Upper lobe of left lung (tissue), 6 donors: ENCODE measurements at regions not wholly inside any gene's neighbourhood (a gene's known extent, or its start where the extent isn't known, plus 50 kb on each side); places are given as distances from the start of the nearest gene placed in this dataset.

Experiments
- ATAC-seq, 2 donors: fragments of 200-7000 bp; cut with Tn5 transposase; one replicate each; pipeline ENCODE4 v1.9.1; 2022; ENCODE audit warnings: mild to moderate bottlenecking in 2 of 2, moderate library complexity in 2 of 2; ENCODE audit not compliant: low FRiP score in 2 of 2
- DNase-seq, 2 donors: peaks; one replicate each; pipeline ENCODE4 v3.0.0-alpha.2; 2019 to 2020
- H3K27ac ChIP-seq, 4 donors: fragments of 200-600 bp; sonication (generic); one replicate each; pipeline ENCODE4 v1.5.1; 2016 to 2019
- H3K27me3 ChIP-seq, 4 donors: fragments of 200-600 bp; sonication (generic); one replicate each; pipeline ENCODE4 v1.5.1; 2017 to 2019
- H3K36me3 ChIP-seq, 4 donors: fragments of 200-600 bp; sonication (generic); one replicate each; pipeline ENCODE4 v1.5.1; 2016 to 2019
- H3K4me1 ChIP-seq, 4 donors: fragments of 200-600 bp; sonication (generic); one replicate each; pipeline ENCODE4 v1.5.1; 2018 to 2019
- H3K4me3 ChIP-seq, 4 donors: fragments of 200-600 bp; sonication (generic); one replicate each; pipeline ENCODE4 v1.5.1; 2017 to 2019; ENCODE audit warnings: mild to moderate bottlenecking in 2 of 4, moderate library complexity in 1 of 4
- H3K9me3 ChIP-seq, 4 donors: fragments of 200-600 bp; sonication (generic); one replicate each; pipeline ENCODE4 v1.5.1; 2018 to 2019
- CTCF ChIP-seq, 6 experiments: fragments of 450-650 bp in 4 of 6; fragments of 200-600 bp in 2 of 6; sonication (generic) in 2 of 6; IDR thresholded peaks; one replicate each; pipeline ENCODE4 v1.5.1; 2016 to 2019; ENCODE audit warnings: antibody characterized with exemption in 6 of 6
- EP300 ChIP-seq, 4 donors: sonication (generic); formaldehyde crosslinking; IDR thresholded peaks; one replicate each; pipeline ENCODE4 v1.5.1; 2017; ENCODE audit warnings: antibody characterized with exemption in 4 of 4, control low read depth in 2 of 4
- POLR2A ChIP-seq, 4 donors: fragments of 450-650 bp; IDR thresholded peaks; one replicate each; pipeline ENCODE4 v1.5.1; 2016 to 2017; ENCODE audit warnings: antibody characterized with exemption in 4 of 4, mild to moderate bottlenecking in 2 of 4
- POLR2AphosphoS5 ChIP-seq, 2 donors: sonication (generic); formaldehyde crosslinking; IDR thresholded peaks; one replicate each; pipeline ENCODE4 v1.5.1; 2017; ENCODE audit warnings: antibody characterized with exemption in 2 of 2
- WGBS, 2 donors: methylation state at CpG; one replicate each; pipeline ENCODE4 v1.1.5; 2017 to 2018; 5-methylcytosine and 5-hydroxymethylcytosine counted together
- donor health status: DM: no; HTN: no; CAD: no; lungs with moderate emphysema.
- donor health status: DM: no; HTN: yes; CAD: no; lungs with severe emphysema.

- Histone ChIP-seq H3K4me1 (no peaks in the 10 kb centered on the region), H3K27me3 (no peaks in the 10 kb centered on the region), H3K36me3 (no peaks in the 10 kb centered on the region), H3K27ac (no peak overlapping the region), H3K4me3 (no peak overlapping the region), H3K9me3 (no peaks in the 10 kb centered on the region)
- TF ChIP-seq POLR2AphosphoS5 (IDR thresholded peaks at IDR 0.05) (no peak), EP300 (IDR thresholded peaks at IDR 0.05) (no peak), POLR2A (IDR thresholded peaks at IDR 0.05) (no peak), CTCF (IDR thresholded peaks at IDR 0.05) (no peak)
- WGBS, 2 donors, result 59 to 65% methylated on average over 2 of the region's 2 CpGs
- no peak for ATAC-seq
- DNase-seq, result no peak
Measured at GRCh38 chr3:27779176-27779575, 57.1 kb upstream of the EOMES start.

GRCh38 chr3:27789420-27789819, 67.3 kb upstream of the EOMES start:
- Histone ChIP-seq H3K9me3 (no peaks in the 10 kb centered on the region), H3K36me3 (no peaks in the 10 kb centered on the region), H3K4me3 (no peak overlapping the region), H3K27ac (no peak overlapping the region), H3K27me3 (no peaks in the 10 kb centered on the region), H3K4me1 (no peaks in the 10 kb centered on the region)
- no peak for DNase-seq
- 98 to 99% methylated on average over 2 of the region's 2 CpGs for WGBS, 2 donors
- ATAC-seq, result no peak
- no peak for TF ChIP-seq POLR2A (IDR thresholded peaks at IDR 0.05)
- no peak for TF ChIP-seq CTCF (IDR thresholded peaks at IDR 0.05)
- TF ChIP-seq POLR2AphosphoS5 (IDR thresholded peaks at IDR 0.05), result no peak
- no peak for TF ChIP-seq EP300 (IDR thresholded peaks at IDR 0.05)

GRCh38 chr3:27791956-27792355, 69.8 kb upstream of the EOMES start:
- Histone ChIP-seq H3K4me1 (no peaks in the 10 kb centered on the region), H3K4me3 (no peak overlapping the region), H3K36me3 (no peaks in the 10 kb centered on the region), H3K9me3 (no peaks in the 10 kb centered on the region), H3K27ac (no peak overlapping the region), H3K27me3 (no peaks in the 10 kb centered on the region)
- DNase-seq, result no peak
- WGBS, 2 donors, result 85 to 95% methylated on average over 2 of the region's 2 CpGs
- no peak for ATAC-seq
- TF ChIP-seq CTCF (IDR thresholded peaks at IDR 0.05), result no peak
- no peak for TF ChIP-seq EP300 (IDR thresholded peaks at IDR 0.05)
- TF ChIP-seq POLR2AphosphoS5 (IDR thresholded peaks at IDR 0.05), result no peak
- no peak for TF ChIP-seq POLR2A (IDR thresholded peaks at IDR 0.05)

- Histone ChIP-seq H3K9me3 (no peaks in the 10 kb centered on the region), H3K27me3 (no peaks in the 10 kb centered on the region), H3K27ac (no peak overlapping the region), H3K4me1 (no peaks in the 10 kb centered on the region), H3K4me3 (no peak overlapping the region), H3K36me3 (no peaks in the 10 kb centered on the region)
- ATAC-seq (no peak), DNase-seq (no peak)
- WGBS, 2 donors, result 38 to 61% methylated on average over 3 of the region's 3 CpGs
- no peak for TF ChIP-seq EP300 (IDR thresholded peaks at IDR 0.05)
- TF ChIP-seq CTCF (IDR thresholded peaks at IDR 0.05), result no peak
- no peak for TF ChIP-seq POLR2AphosphoS5 (IDR thresholded peaks at IDR 0.05)
- no peak for TF ChIP-seq POLR2A (IDR thresholded peaks at IDR 0.05)
Measured at GRCh38 chr3:27792869-27793268, 70.7 kb upstream of the EOMES start.

- H3K9me3 ChIP-seq, result no peaks in the 10 kb centered on the region
- no peak for DNase-seq
- H3K36me3 ChIP-seq, result no peaks in the 10 kb centered on the region
- H3K27ac ChIP-seq, result no peak overlapping the region
- whole genome bisulfite sequencing, 2 donors, result 90 to 93% methylated on average over 4 of the region's 4 CpGs
- no peaks in the 10 kb centered on the region for H3K4me1 ChIP-seq
- no peaks in the 10 kb centered on the region for H3K27me3 ChIP-seq
- no peak for TF ChIP-seq POLR2A (IDR thresholded peaks at IDR 0.05)
- no peak for TF ChIP-seq EP300 (IDR thresholded peaks at IDR 0.05)
- no peak for TF ChIP-seq POLR2AphosphoS5 (IDR thresholded peaks at IDR 0.05)
- no peak overlapping the region for H3K4me3 ChIP-seq
- no peak for ATAC-seq
Measured at GRCh38 chr3:27794211-27794610, 72.1 kb upstream of the EOMES start.
